C4-2B (cell line): ENCODE measurements at regions not wholly inside any gene's neighbourhood (a gene's known extent, or its start where the extent isn't known, plus 50 kb on each side); places are given as distances from the start of the nearest gene placed in this dataset.
"Not testable (repeated sequence)": the region's sequence is repeated elsewhere in the genome, so short reads cannot be mapped to it uniquely, and the experiment has no call there.

ENCODE experiments used
- H3K27ac ChIP-seq: fragments of 450-650 bp; 2 replicates; pipeline ENCODE4 v1.5.1; 2017
- ZFX ChIP-seq: fragments of 450-650 bp; IDR thresholded peaks from 2 replicates; pipeline ENCODE4 v1.6.1; 2017
- TF ChIP-seq, protein P1 (sequence below): fragments of 450-650 bp; conservative IDR thresholded peaks from 2 replicates; pipeline ENCODE4 v1.5.1; 2017; ENCODE audit warnings: mild to moderate bottlenecking

DNA sequence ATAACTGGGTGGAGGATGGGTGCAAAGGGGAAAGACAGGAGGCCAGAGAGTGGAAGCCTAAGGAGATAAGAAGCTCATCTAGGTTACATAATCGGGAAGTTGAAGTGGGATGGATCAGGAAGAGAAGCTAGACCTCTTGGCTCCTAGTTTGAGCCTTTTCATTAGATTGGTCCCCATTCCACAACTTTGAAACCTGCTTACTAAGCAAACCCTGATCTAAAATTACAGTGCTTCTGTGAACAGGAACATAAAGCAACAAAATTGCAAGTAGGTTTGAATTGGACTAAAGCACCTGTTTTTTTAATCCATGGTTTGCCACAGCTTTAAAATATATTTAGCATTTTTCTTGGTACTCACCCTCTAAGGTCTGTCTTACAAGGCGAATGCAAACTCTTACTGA is 80.4 kb upstream of the EED start:
- no peak overlapping the region for H3K27ac ChIP-seq
- TF ChIP-seq ZFX: no peak
- TF ChIP-seq, protein P1, sequence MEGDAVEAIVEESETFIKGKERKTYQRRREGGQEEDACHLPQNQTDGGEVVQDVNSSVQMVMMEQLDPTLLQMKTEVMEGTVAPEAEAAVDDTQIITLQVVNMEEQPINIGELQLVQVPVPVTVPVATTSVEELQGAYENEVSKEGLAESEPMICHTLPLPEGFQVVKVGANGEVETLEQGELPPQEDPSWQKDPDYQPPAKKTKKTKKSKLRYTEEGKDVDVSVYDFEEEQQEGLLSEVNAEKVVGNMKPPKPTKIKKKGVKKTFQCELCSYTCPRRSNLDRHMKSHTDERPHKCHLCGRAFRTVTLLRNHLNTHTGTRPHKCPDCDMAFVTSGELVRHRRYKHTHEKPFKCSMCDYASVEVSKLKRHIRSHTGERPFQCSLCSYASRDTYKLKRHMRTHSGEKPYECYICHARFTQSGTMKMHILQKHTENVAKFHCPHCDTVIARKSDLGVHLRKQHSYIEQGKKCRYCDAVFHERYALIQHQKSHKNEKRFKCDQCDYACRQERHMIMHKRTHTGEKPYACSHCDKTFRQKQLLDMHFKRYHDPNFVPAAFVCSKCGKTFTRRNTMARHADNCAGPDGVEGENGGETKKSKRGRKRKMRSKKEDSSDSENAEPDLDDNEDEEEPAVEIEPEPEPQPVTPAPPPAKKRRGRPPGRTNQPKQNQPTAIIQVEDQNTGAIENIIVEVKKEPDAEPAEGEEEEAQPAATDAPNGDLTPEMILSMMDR: no peak

DNA sequence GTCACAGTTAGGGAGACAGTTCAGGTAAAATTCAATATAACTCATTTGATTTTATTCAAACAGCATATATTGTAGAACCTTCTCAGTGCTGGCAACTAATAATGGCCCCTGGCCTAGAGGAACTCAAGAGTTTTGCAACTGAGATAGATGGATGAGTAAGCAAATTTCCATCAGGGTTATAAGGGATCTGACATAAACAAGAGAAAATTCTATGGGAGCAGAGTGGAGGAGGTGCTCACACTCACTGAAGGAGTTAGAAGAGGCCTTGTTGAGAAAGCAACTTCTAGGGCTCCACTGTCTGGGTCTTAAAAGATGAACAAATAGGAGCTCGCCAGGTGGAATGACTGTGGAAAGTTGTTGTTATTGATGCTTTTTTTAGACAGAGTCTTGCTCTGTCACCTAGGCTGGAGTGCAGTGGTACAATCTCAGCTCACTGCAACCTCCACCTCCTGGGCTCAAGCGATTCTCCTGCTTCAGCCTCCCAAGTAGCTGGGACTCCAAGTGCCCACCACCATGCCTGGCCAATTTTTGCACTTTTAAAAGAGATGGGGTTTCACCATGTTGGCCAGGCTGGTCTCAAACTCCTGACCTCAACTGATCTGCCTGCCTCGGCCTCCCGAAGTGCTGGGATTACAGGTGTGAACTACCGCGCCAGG is 81.2 kb upstream of the EED start:
- not testable (repeated sequence) for H3K27ac ChIP-seq

DNA sequence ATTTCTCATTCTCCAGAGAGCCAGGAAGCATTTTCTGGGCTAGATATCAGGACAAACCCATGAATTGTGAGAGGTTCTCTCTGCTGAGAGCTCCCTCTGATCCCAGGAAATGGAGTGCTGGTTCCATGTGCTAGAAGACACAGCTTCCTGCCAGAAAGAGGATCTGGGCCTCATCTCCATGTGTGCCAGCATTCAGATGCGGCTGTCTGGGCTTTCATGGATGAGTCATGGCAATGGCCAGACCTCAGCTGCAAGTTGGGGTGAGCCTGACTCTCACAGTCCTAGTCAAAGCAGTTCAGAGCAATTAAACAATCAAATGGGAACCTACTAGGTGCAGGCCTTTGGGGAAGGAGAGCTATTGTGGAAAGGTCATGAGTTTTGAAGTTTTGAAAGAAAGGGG is 82.3 kb upstream of the EED start:
- TF ChIP-seq ZFX: no peak
- TF ChIP-seq, protein P1: no peak
- no peak overlapping the region for H3K27ac ChIP-seq

DNA sequence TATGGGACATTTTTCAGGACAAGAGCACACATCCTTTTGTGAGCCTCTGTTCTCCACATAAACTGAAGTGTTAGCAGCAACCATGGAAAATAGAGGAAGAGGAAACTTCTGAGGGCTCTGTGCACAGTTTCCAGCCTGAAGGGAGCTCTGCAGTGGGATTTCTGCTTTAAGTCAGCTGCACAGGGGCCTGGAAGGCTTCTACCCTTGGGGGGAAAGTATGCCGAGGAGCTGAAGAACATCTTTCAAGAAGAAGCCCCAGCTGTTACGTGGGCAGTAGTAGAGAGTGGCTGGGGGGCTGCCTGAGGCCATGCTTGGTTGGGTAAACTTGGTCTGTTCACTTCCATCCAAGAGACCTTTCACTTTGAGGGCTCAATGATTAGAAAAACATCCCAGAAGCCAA is 82.7 kb upstream of the EED start:
- TF ChIP-seq, protein P1: no peak
- H3K27ac ChIP-seq: no peak overlapping the region

DNA sequence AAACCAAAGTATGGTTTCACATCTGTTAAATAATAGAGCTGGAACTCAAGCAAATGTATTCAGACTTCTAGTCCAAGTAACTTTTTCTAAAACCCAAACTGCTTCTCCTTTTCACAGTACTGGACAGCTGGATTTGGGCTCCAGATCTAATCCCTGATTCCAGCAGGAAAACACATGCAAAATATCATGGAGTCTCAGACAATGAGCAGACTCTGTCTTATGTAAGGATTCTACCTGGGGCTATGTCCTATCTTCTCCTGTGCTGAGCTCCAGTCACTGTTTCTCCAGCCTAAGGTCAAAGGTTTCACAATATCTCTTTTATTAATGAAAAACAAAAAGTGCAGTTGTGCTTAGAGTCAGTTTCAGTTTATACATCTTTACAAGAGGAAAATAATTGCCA is 83.2 kb upstream of the EED start:
- TF ChIP-seq ZFX: no peak
- TF ChIP-seq, protein P1: no peak
- no peak overlapping the region for H3K27ac ChIP-seq

DNA sequence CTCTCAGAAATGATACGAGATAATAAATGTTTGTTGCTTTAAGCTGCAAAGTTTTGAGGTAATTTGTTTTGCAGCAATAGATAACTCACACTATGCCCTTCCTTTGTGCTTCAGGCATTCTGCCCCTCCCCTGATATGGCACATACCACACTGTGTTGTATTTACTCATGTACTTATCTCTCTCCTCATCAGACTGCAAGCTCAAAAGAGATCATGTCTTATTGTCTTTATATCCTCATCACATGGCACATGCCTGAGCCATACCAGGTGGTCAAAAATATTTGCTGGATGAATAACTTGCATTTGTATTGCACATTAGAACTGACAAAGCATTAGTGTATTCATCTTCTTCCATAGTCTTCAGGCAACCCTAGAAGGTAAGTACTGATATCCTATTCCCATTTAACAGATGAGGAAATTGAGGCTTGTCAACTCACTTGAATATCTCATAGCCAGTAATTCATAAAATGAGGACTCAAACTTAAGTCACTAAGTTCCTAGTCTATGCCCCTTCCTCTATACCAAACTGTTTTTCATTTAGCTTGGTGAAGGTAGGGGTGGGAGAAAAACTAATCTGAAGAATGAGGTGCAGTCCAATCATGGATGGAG is 83.9 kb upstream of the EED start:
- H3K27ac ChIP-seq: peak overlapping the region; percentile 58

DNA sequence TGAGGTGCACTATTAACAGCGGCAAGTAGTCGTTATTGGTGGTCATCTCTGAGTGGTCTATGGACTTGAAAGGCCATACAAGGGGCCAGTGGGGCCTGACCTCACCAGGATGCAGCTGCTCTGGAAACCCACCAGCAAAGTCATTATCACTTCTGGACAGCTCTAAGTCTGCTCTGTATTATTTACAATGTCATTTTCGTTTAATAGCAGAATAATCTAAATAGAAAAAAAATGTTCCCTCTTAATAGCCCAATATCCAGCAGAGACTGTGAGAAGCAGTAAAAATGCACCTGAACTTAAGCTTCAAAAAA is 85.0 kb upstream of the EED start:
- TF ChIP-seq ZFX: no peak
- TF ChIP-seq, protein P1: no peak
- peak overlapping the region; percentile 58; the same call in 1 of the 2 replicates for H3K27ac ChIP-seq

More for the DNA sequence above, 83.9 kb upstream of the EED start:
- TF ChIP-seq, protein P1: no peak
- TF ChIP-seq ZFX: no peak
